Stomach (tissue), 8 donors: ENCODE measurements at regions not wholly inside any gene's neighbourhood (a gene's known extent, or its start where the extent isn't known, plus 50 kb on each side); places are given as distances from the start of the nearest gene placed in this dataset.

Experiments
- DNase-seq, 2 donors: peaks; one replicate each; pipeline versions ENCODE4 v3.0.0 to v3.0.0-alpha.2; 2013 to 2019
- H3K27ac ChIP-seq, 5 donors: fragments of 200-600 bp in 4 of 5; sonication (generic) in 4 of 5; one replicate each; pipeline ENCODE4 v1.5.1; 2013 to 2019; ENCODE audit warnings: mild to moderate bottlenecking in 1 of 5, moderate library complexity in 1 of 5
- H3K27me3 ChIP-seq, 3 donors: fragments of 200-600 bp; sonication (generic); one replicate each; pipeline ENCODE4 v1.5.1; 2017 to 2019; ENCODE audit warnings: mixed run types in 1 of 3
- H3K36me3 ChIP-seq, 4 donors: fragments of 200-600 bp; sonication (generic); 1 replicate in 3 of 4; 2 replicates in 1 of 4; pipeline ENCODE4 v1.5.1; 2016 to 2019
- H3K4me1 ChIP-seq, 4 donors: fragments of 200-600 bp; sonication (generic); one replicate each; pipeline ENCODE4 v1.5.1; 2016 to 2019
- H3K4me3 ChIP-seq, 4 donors: fragments of 200-600 bp; sonication (generic) in 3 of 4; one replicate each; pipeline ENCODE4 v1.5.1; 2016 to 2019; ENCODE audit warnings: mild to moderate bottlenecking in 1 of 4
- H3K9me3 ChIP-seq, 4 donors: fragments of 200-600 bp; sonication (generic); one replicate each; pipeline ENCODE4 v1.5.1; 2016 to 2019
- EP300 ChIP-seq: sonication (generic); formaldehyde crosslinking; IDR thresholded peaks from one replicate; pipeline ENCODE4 v1.6.1; 2017; ENCODE audit warnings: antibody characterized with exemption
- POLR2A ChIP-seq, 4 donors: fragments of 450-650 bp; IDR thresholded peaks; one replicate each; pipeline ENCODE4 v1.6.1; 2016; ENCODE audit warnings: antibody characterized with exemption in 4 of 4, control low read depth in 2 of 4, mild to moderate bottlenecking in 1 of 4, moderate library complexity in 1 of 4
- POLR2AphosphoS5 ChIP-seq, 3 donors: sonication (generic); formaldehyde crosslinking; IDR thresholded peaks; one replicate each; pipeline ENCODE4 v1.6.1; 2016; ENCODE audit warnings: antibody characterized with exemption in 3 of 3
- WGBS, 5 donors: extraction: QIAGEN DNeasy Blood & Tissue Kit in 3 of 5; methylation state at CpG; one replicate each; pipeline versions ENCODE4 v1.1.5 to v1.1.7; 2013 to 2018; 5-methylcytosine and 5-hydroxymethylcytosine counted together
- intact Hi-C: fragments of 100-400 bp; cut with DNase I; formaldehyde crosslinking; loops from one replicate; pipeline ENCODE4 v1.15.1; 2023; ENCODE audit warnings: low total_unique reads
- TF ChIP-seq, protein P1 (sequence below), 7 experiments: fragments of 450-650 bp in 4 of 7; fragments of 200-600 bp in 3 of 7; sonication (generic) in 3 of 7; IDR thresholded peaks; one replicate each; pipeline ENCODE4 v1.5.1; 2016 to 2019; ENCODE audit warnings: antibody characterized with exemption in 7 of 7, control low read depth in 2 of 7, mild to moderate bottlenecking in 1 of 7
- donor health status: healthy with polysubstance abuse.
- donor health status: Bipolar disorder and iron deficiency.
- donor health status: healthy.

DNA sequence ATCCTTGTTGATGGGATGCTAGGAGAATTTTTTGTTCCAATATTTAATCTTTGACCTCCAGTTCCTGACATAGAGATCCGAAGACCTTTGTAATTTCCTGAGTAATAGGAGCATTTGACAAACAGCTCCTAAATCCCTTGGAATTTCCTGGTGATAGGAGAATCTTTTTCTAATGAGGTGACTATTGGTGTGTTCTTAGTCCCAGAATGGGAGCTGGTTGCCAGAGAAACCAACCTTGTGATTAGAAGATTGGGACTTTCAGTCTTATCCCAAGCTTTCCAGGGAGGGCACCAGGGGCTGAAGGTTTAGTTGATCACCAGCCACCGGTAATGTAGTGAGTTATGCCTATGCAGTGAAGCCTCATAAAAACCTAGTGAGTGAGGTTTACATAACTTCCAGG, 170.9 kb downstream of the KDM5D start:
- no peak overlapping the region for H3K4me3 ChIP-seq
- no peak overlapping the region for H3K27ac ChIP-seq
- no peak for DNase-seq
- WGBS, 5 donors = 87 to 91% (median 90%) methylated on average over 2 of the region's 2 CpGs; no CpG with 5 or more reads in 2 of the 5 donors
- H3K9me3 ChIP-seq = no peaks in the 10 kb centered on the region
- no peaks in the 10 kb centered on the region for H3K36me3 ChIP-seq
- TF ChIP-seq EP300 = no peak
- TF ChIP-seq, protein P1, sequence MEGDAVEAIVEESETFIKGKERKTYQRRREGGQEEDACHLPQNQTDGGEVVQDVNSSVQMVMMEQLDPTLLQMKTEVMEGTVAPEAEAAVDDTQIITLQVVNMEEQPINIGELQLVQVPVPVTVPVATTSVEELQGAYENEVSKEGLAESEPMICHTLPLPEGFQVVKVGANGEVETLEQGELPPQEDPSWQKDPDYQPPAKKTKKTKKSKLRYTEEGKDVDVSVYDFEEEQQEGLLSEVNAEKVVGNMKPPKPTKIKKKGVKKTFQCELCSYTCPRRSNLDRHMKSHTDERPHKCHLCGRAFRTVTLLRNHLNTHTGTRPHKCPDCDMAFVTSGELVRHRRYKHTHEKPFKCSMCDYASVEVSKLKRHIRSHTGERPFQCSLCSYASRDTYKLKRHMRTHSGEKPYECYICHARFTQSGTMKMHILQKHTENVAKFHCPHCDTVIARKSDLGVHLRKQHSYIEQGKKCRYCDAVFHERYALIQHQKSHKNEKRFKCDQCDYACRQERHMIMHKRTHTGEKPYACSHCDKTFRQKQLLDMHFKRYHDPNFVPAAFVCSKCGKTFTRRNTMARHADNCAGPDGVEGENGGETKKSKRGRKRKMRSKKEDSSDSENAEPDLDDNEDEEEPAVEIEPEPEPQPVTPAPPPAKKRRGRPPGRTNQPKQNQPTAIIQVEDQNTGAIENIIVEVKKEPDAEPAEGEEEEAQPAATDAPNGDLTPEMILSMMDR (IDR thresholded peaks at IDR 0.05) = no peak
- TF ChIP-seq POLR2AphosphoS5 (IDR thresholded peaks at IDR 0.05) = no peak
- no peak for TF ChIP-seq POLR2A (IDR thresholded peaks at IDR 0.05)
- no peaks in the 10 kb centered on the region for H3K27me3 ChIP-seq
- peaks cover 0 to 6% (median 0%) of the 10 kb centered on the region in 4 donors for H3K4me1 ChIP-seq
- intact Hi-C loops = no loop called here

DNA sequence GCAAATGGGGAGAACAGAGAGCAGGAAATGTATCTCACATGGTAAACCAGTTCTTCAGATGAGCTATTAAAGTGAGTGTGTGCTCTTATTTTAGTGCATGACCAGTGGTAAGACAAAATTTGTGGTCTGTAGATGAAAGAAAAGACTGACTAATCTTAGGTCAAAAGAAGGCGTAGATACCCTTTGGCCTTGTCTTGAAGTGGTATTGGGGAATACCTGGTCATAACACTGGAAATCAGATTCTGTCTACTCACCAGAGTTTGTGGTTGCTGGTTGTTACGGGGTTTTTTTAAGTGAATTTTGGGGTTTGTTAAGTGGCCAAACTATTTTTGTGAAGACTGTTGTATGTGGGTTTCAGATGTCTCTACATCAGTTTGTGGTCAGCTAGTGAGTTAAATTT, 173.5 kb downstream of the KDM5D start:
- Histone ChIP-seq H3K4me1 (peaks cover 0 to 8% (median 0%) of the 10 kb centered on the region in 4 donors), H3K9me3 (no peaks in the 10 kb centered on the region), H3K4me3 (no peak overlapping the region), H3K27ac (no peak overlapping the region), H3K27me3 (no peaks in the 10 kb centered on the region), H3K36me3 (no peaks in the 10 kb centered on the region)
- DNase-seq = no peak
- WGBS, 5 donors = 69 to 91% (median 80%) methylated on average over 2 of the region's 2 CpGs; no CpG with 5 or more reads in 2 of the 5 donors
- intact Hi-C loops = no loop called here
- TF ChIP-seq POLR2A (IDR thresholded peaks at IDR 0.05) (no peak), EP300 (no peak), POLR2AphosphoS5 (IDR thresholded peaks at IDR 0.05) (no peak)
- TF ChIP-seq, protein P1 (IDR thresholded peaks at IDR 0.05) = no peak

DNA sequence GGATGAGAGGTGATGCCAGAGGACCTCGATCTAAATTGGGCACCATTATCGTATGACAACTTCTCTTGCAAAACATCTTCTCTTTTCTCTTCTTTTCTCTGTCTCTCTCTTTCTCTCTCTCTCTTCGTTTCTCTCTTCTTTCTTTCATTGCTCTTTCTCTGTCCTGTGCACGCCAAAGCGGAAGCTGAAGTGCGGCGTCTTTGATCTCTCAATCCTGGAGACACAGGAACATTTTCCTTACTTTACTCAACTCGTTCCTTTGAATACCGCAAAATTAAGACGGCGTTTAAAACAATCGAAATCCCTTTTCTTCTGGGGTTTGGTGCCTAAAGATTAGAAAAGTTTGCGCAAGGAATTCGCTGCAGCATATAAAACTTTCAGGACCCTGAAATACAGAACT, 176.6 kb downstream of the KDM5D start:
- intact Hi-C loops = no loop called here
- no peak for TF ChIP-seq POLR2AphosphoS5 (IDR thresholded peaks at IDR 0.05)
- TF ChIP-seq, protein P1 (IDR thresholded peaks at IDR 0.05) = no peak
- TF ChIP-seq EP300 = no peak
- TF ChIP-seq POLR2A (IDR thresholded peaks at IDR 0.05) = no peak
- WGBS, 5 donors = 1 to 2% (median 1%) methylated on average over 14 of the region's 14 CpGs; no CpG with 5 or more reads in 2 of the 5 donors
- DNase-seq = no peak
- Histone ChIP-seq H3K27me3 (no peaks in the 10 kb centered on the region), H3K4me3 (peak overlapping the region in 2 of 4 donors; percentile 65 to 78), H3K27ac (peak overlapping the region in 2 of 5 donors; percentile 87 to 92), H3K36me3 (no peaks in the 10 kb centered on the region), H3K9me3 (no peaks in the 10 kb centered on the region), H3K4me1 (peaks cover 0 to 8% (median 0%) of the 10 kb centered on the region in 4 donors)

DNA sequence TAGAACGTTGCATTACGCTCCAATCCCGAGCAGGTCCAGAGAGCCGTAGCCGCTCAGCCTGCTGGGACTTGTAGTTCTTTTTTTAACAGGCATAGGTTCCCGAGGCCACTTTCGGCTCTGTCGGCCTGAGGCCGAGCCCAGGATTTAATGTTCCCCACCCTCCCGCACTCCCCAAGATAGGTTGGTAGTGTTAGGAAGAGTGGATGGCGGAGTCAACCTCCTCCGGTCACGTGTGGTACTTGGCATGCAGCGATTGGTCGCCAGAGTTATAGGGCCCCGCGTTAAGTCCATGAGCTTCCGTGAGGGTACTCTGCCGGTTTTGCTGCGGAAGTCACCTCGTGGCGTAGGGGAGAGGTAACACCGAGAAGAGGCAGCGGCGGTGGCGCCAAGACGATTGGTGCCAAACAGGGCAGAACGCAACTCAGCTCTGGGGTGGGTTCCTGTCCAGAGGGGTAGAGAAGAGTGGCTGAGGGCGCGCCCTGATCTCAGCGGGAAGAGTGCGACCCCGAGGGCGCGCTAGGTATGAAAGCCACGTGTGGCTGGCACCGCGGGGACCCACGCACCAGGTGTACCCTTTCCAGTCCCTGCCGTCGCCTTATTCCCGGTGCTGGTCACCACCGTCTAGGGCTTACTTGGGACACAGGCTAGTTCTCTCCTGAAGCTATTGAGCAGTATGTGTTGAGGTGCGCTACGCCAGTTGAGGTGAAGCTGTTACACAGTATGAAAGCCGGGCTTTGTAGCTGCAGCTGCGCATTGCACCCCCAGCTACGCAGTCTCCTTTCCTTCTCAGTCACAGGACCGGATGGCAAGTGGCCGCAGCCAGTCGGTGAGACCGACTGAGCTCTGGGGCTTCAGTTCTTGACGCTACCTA, 177.2 kb downstream of the KDM5D start:
- no peak for DNase-seq
- H3K27me3 ChIP-seq = no peaks in the 10 kb centered on the region
- intact Hi-C loops = no loop called here
- H3K4me3 ChIP-seq = peak overlapping the region in 2 of 4 donors; percentile 65 to 78
- no peaks in the 10 kb centered on the region for H3K36me3 ChIP-seq
- WGBS, 5 donors = 0 to 1% (median 0%) methylated on average over 34 to 53 of the region's 53 CpGs; no CpG with 5 or more reads in 2 of the 5 donors
- peak overlapping the region in 2 of 5 donors; percentile 87 to 92 for H3K27ac ChIP-seq
- no peak for TF ChIP-seq POLR2A (IDR thresholded peaks at IDR 0.05)
- TF ChIP-seq, protein P1 (IDR thresholded peaks at IDR 0.05) = no peak
- TF ChIP-seq POLR2AphosphoS5 (IDR thresholded peaks at IDR 0.05) = no peak
- TF ChIP-seq EP300 = no peak
- peaks cover 0 to 8% (median 0%) of the 10 kb centered on the region in 4 donors for H3K4me1 ChIP-seq
- H3K9me3 ChIP-seq = no peaks in the 10 kb centered on the region
